Hepatocyte (in vitro differentiated cells): ENCODE measurements at regions not wholly inside any gene's neighbourhood (a gene's known extent, or its start where the extent isn't known, plus 50 kb on each side); places are given as distances from the start of the nearest gene placed in this dataset.

Experiments used
- EZH2 ChIP-seq: fragments of 200-600 bp; sonication (generic); IDR thresholded peaks from 2 replicates; pipeline ENCODE4 v1.6.1; 2016; ENCODE audit warnings: antibody characterized with exemption, mild to moderate bottlenecking, borderline replicate concordance
- EZH2phosphoT487 ChIP-seq: fragments of 200-600 bp; sonication (generic); IDR thresholded peaks from one replicate; pipeline ENCODE4 v1.6.1; 2018; ENCODE audit warnings: antibody characterized with exemption, mild to moderate bottlenecking, low read depth, moderate library complexity; ENCODE audit not compliant: unreplicated experiment, severe bottlenecking
- TF ChIP-seq, protein P1 (sequence below): fragments of 200-600 bp; sonication (generic); IDR thresholded peaks from 2 replicates; pipeline ENCODE4 v1.5.1; 2016; ENCODE audit warnings: antibody characterized with exemption, mild to moderate bottlenecking; ENCODE audit not compliant: poor library complexity

DNA sequence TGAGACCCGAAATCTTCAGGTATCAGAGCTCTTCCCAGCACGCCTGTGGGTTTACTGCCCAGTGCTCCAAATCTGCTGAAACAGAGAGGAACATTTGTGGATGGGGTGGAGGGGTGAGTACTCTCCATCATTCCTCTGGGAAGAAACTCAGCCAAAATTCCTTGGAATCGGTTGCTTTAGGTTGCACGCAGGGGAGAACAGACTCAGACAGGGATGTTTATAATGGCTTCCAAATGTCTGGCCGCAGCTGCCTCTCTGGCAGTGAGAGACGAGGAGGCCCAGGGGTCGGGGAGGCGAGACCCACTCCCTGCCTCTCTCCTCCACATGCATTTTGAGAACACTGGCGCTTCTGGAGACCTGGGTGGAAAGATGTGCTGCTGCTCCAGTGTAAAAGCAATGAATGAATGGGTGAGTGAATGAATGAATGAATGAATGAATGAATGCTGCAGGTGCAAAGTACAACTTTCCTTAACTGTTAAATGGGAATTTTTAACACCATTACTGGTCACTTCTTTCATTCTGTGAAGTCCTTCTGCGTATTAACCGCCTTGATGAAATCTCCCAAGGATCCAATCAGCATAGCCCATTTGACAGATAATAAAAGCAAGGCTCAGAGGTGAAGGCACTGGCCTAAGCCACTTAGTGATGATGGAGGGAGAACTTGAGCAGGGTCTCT, 437.4 kb downstream of the MIAT start:
- TF ChIP-seq, protein P1, sequence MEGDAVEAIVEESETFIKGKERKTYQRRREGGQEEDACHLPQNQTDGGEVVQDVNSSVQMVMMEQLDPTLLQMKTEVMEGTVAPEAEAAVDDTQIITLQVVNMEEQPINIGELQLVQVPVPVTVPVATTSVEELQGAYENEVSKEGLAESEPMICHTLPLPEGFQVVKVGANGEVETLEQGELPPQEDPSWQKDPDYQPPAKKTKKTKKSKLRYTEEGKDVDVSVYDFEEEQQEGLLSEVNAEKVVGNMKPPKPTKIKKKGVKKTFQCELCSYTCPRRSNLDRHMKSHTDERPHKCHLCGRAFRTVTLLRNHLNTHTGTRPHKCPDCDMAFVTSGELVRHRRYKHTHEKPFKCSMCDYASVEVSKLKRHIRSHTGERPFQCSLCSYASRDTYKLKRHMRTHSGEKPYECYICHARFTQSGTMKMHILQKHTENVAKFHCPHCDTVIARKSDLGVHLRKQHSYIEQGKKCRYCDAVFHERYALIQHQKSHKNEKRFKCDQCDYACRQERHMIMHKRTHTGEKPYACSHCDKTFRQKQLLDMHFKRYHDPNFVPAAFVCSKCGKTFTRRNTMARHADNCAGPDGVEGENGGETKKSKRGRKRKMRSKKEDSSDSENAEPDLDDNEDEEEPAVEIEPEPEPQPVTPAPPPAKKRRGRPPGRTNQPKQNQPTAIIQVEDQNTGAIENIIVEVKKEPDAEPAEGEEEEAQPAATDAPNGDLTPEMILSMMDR: no peak
- TF ChIP-seq EZH2phosphoT487 (no peak), EZH2 (no peak)
